NCI-H774 (cell line): ENCODE measurements at regions not wholly inside any gene's neighbourhood (a gene's known extent, or its start where the extent isn't known, plus 50 kb on each side); places are given as distances from the start of the nearest gene placed in this dataset.
"Not testable (repeated sequence)": the region's sequence is repeated elsewhere in the genome, so short reads cannot be mapped to it uniquely, and the experiment has no call there.

Experiments
- DNase-seq: peaks from one replicate; lab custom pipeline; 2025; lab: John Stamatoyannopoulos, UW

DNA sequence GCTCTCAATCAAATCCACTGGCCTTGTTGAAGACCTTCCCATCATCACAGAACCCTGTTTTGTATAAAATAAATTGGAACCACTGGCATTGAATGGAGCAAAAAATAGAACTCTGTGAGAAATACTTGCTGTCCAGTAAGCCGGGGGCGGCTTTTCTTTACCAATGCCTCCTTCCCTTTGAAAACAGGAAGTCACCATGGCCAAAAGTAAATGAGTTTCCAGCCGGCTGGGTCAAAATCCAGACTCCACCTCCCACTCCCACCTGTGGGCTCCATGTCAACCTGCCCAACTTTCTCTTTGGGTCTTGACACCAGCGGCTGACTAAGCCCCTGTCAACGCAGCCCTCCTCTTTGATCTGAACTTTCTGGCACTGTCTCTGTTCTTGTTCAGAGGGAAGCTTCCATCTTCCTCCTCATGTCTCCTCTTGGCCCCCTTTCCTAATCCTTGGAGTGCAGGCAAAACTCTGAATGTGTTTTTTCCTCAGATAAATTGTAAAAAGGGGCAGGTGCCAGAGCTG is 95.2 kb downstream of the TFAP2C start:
- DNase-seq: no peak

- no peak for DNase-seq
Observed at GRCh38 chr20:56730003-56730402, 100.9 kb downstream of the TFAP2C start.

- DNase-seq: no peak
Observed at GRCh38 chr20:56730996-56731395, 101.9 kb downstream of the TFAP2C start.

DNA sequence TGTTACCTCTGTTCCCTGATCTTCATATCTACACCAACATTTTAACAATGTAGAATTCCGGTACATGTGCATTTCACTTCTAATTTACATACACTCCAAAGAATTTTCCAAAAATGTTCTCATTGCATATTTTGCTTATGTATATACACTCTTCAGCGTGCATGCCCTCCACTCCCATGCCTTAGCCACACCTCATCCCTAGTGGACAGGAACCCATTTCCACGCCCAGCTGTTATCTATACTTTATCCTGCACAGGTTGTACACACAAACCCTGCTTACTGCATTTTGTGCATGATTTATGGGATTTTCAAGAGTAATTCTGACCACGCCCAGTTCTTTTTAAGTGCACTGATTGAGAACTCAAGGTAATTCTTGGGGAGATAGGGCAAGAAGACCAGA is 102.4 kb downstream of the TFAP2C start:
- DNase-seq: no peak

DNA sequence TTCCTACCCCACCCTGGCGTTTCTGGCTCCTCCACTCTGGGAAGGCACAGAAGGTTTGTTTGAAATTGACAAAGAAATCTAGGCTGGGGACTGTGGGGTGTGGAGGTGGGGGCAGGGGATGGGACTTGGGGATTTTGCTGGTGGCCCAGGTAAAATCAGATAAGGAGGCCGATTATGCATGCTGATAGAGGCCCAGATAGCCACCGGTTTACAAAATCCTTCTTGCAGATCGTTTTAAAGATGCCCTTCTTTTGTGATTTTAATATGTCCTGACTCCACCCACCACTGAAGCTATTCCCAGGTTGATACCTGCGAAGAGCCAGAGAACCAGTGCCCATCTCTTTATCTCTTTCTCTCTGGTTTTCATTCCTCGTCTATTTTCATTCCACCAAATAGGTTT is 104.9 kb downstream of the TFAP2C start:
- no peak for DNase-seq

DNA sequence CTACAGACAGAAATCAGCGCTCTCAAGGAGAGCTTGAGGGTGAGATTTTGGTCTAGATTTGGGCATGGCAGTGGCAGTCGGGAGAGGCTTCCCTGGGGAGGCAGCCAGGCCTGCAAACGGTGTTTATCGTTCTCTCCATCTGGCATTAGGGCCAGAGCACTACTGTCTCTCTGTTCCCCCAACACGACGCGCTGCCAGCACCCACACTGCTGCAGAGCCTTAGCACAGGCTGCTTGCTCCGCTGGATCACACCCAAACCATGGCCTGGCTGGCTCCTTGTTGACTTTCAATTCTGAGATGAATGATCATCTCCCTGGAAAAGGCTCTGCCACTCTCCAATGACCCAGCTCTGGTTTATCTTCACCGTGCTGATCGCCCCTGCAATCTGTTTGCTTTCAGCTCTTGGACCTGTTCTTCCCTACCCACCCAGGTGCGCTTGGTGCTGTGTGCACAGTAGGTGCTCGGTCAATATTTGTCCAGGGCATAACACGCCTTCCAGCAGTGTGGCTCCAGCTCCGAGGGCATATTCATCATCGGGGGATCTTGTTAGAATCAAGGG is 106.1 kb downstream of the TFAP2C start:
- no peak for DNase-seq

- no peak for DNase-seq
Observed at GRCh38 chr20:56736285-56736857, 107.3 kb downstream of the TFAP2C start.

DNA sequence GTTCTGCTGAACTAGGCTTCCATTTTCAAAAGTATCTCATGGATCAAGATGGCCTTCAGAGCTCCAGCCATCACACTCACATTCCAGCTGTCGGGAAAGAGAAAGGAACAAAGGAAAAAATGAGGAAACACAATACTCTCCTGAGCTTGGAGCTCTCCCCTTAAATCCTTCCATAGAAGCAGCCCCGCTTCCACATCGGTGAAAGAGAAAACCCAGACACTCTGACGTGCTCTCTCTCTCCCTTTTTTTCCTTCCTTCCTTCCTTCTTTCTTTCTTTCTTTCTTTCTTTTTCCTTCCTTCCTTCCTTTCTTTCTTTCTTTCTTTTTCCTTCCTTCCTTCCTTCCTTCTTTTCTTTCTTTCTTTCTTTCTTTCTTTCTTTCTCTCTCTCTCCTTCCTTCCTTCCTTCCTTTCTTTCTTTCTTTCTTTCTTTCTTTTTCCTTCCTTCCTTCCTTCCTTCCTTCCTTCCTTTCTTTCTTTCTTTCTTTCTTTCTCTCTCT is 115.3 kb downstream of the TFAP2C start:
- DNase-seq: not testable (repeated sequence)

DNA sequence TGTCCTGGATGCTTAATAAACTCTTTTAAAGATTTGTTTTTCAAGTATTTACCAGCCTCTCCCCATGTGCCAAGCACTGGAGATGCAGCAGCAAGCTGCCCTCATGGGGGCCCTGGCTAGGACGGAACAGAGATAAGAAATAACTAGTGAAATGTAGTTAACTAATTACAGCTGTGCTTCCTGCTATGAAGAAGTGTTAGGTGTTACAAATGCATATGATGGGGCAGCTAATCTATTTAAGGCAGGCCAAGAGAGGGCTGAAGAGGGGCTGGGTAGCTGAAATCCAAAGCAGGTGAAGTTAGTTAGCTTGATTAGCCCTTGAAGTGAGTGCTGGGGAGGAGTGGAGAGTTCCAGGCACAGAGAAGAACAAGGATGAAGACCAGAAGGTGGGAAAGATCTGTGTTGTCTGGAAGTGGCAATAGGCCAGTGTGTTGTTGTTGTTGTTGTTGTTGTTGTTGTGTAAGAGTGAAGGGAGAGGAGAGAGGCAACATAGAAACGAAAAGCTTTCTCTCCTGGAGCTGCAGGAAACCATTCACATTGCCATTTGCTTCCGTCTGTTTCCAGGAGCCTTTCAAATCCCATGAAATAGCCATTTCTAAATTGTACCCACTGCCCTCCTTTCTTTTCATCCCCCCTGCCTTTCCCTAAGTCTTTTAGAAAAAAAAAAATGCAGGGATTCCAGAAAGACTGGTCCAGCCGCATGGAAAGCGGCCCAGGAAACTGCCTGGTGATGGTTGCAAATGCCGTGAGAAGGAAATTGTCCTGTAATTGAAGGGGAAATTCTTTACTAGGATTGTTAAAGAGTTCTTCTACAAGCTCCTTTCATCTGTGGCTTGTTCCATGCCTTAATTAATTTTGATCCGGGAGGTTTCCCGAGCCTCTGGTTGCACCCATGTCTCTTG is 119.6 kb downstream of the TFAP2C start:
- DNase-seq: no peak

GRCh38 chr20:56750430-56750829 is 121.3 kb downstream of the TFAP2C start:
- DNase-seq: no peak

GRCh38 chr20:56752274-56752673 is 123.2 kb downstream of the TFAP2C start:
- no peak for DNase-seq

GRCh38 chr20:56755201-56755600 is 126.1 kb downstream of the TFAP2C start:
- DNase-seq: no peak

- DNase-seq: not testable (repeated sequence)
Observed at GRCh38 chr20:56756658-56757057, 127.6 kb downstream of the TFAP2C start.

GRCh38 chr20:56758706-56759105 is 129.6 kb downstream of the TFAP2C start:
- DNase-seq: no peak

- no peak for DNase-seq
Observed at GRCh38 chr20:56759741-56760278, 130.7 kb downstream of the TFAP2C start.

DNA sequence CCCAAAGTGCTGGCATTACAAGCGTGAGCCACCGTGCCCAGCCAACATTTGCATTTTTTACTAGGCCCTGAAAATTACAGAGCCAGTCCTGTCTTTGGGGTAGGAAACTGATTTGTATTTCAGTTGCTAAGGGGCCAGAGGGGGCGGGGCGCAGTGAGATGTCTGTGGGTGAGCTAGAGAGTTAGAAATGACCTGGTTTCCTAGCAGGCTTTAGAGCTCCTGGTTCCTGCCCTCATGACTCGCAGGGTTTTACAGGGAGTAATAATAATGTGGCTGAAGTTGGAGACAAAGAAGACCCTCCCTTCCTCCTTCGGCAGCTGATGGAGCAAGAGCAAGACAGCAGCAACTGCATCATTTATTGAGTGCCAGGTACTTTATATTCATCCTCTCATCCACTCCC is 131.5 kb downstream of the TFAP2C start:
- DNase-seq: no peak

- no peak for DNase-seq
Observed at GRCh38 chr20:56761393-56761792, 132.3 kb downstream of the TFAP2C start.

GRCh38 chr20:56762401-56762800 is 133.3 kb downstream of the TFAP2C start:
- DNase-seq: no peak

DNA sequence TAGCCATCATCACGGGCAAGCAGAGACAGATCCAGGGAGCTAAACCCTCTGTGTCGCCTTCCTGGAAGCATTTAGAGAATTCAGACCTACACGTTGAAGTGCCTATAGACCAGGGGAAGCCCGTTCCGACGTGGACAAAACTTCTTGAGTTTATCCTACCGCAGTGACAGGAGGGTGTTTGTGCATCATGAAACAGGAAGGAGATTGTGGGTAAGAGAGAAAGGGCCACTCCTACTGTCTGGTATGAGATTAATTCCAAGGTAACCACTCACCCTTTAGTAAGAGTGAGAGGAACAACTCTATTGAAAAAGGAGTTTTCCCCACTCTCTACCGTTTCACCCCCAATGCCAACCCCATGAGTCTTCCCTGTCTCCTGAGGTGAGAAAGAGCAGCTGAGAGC is 133.7 kb downstream of the TFAP2C start:
- no peak for DNase-seq

DNA sequence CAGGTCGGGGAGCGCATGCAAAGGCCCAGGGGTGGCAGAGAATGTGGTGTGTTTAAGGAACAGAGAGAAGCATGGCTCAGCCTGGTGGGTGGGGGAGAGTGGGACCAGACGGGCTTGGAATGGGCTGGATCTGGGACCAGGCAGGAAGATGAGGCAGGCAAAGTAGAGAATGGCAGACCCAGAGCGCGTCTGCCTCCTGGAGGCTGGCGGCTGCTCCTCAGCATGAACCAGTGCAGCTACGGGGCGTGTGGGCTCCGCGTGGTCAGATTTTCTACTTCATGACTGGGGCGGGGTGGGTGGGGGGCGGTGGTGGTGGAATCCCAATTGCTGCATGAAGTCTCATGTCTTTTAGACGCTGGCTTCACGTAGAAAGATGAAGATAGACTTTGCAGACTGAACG is 135.6 kb downstream of the TFAP2C start:
- no peak for DNase-seq

GRCh38 chr20:56765172-56766073 is 136.3 kb downstream of the TFAP2C start:
- DNase-seq: no peak

DNA sequence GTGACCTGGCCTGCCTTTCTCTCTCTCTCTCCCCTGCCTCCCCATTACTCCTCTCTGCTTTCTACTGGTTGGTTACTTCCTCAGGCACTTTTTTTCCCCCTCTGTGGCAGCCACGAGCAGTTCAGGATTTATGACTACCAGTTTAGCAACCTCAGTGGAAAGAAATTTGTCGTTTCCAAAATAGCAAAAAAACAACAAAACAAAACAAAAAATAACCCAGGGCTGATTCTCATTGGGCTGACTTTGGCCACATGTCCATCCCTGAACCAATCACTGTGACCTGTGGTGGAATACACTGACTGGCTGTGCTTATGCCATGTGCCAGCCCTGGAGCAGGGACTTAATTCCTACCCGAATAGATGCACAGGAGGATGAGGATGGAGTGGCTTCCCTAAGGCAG is 137.4 kb downstream of the TFAP2C start:
- DNase-seq: no peak
